ENCODE measurements at regions not wholly inside any gene's neighbourhood (a gene's known extent, or its start where the extent isn't known, plus 50 kb on each side); places are given as distances from the start of the nearest gene placed in this dataset.

- Histone ChIP-seq H3K4me1 (ENCODE audit: control insufficient read depth in 2 of 2, insufficient read depth in 2 of 2, low read length in 2 of 2) (no peaks in the 10 kb centered on the region), H3K4me3 (ENCODE audit: low read length in 2 of 2) (no peak overlapping the region), H3K36me3 (ENCODE audit: control insufficient read depth in 2 of 2, insufficient read depth in 2 of 2, low read length in 2 of 2) (no peaks in the 10 kb centered on the region), H3K9ac (ENCODE audit: low read depth in 1 of 2, low read length in 2 of 2) (no peak overlapping the region), H3K9me3 (ENCODE audit: control insufficient read depth in 2 of 2, low read length in 2 of 2) (no peaks in the 10 kb centered on the region), H3K27me3 (ENCODE audit: control insufficient read depth in 2 of 2, insufficient read depth in 2 of 2, low read length in 2 of 2) (no peaks in the 10 kb centered on the region), H3K27ac (ENCODE audit: low read depth in 2 of 2, low read length in 2 of 2) (no peak overlapping the region)
These were observed 328.1 kb downstream of the TBC1D4 start for GRCh38 chr13:75153834-75154233.

- Histone ChIP-seq H3K9ac (ENCODE audit: low read depth in 1 of 2, low read length in 2 of 2) (no peak overlapping the region), H3K36me3 (ENCODE audit: control insufficient read depth in 2 of 2, insufficient read depth in 2 of 2, low read length in 2 of 2) (no peaks in the 10 kb centered on the region), H3K4me3 (ENCODE audit: low read length in 2 of 2) (no peak overlapping the region), H3K27me3 (ENCODE audit: control insufficient read depth in 2 of 2, insufficient read depth in 2 of 2, low read length in 2 of 2) (no peaks in the 10 kb centered on the region), H3K4me1 (ENCODE audit: control insufficient read depth in 2 of 2, insufficient read depth in 2 of 2, low read length in 2 of 2) (no peaks in the 10 kb centered on the region), H3K27ac (ENCODE audit: low read depth in 2 of 2, low read length in 2 of 2) (no peak overlapping the region), H3K9me3 (ENCODE audit: control insufficient read depth in 2 of 2, low read length in 2 of 2) (no peaks in the 10 kb centered on the region)
These were observed 328.6 kb downstream of the TBC1D4 start for GRCh38 chr13:75153386-75153785.

- H3K4me1 ChIP-seq (ENCODE audit: control insufficient read depth in 2 of 2, insufficient read depth in 2 of 2, low read length in 2 of 2), result no peaks in the 10 kb centered on the region
- no peak overlapping the region for H3K9ac ChIP-seq (ENCODE audit: low read depth in 1 of 2, low read length in 2 of 2)
- no peak overlapping the region for H3K4me3 ChIP-seq (ENCODE audit: low read length in 2 of 2)
- H3K27ac ChIP-seq (ENCODE audit: low read depth in 2 of 2, low read length in 2 of 2), result no peak overlapping the region
- no peaks in the 10 kb centered on the region for H3K9me3 ChIP-seq (ENCODE audit: control insufficient read depth in 2 of 2, low read length in 2 of 2)
- H3K36me3 ChIP-seq (ENCODE audit: control insufficient read depth in 2 of 2, insufficient read depth in 2 of 2, low read length in 2 of 2), result no peaks in the 10 kb centered on the region
- H3K27me3 ChIP-seq (ENCODE audit: control insufficient read depth in 2 of 2, insufficient read depth in 2 of 2, low read length in 2 of 2), result no peaks in the 10 kb centered on the region
These were observed 330.8 kb downstream of the TBC1D4 start for GRCh38 chr13:75151081-75151643.

GRCh38 chr13:75149776-75150175 lies 332.2 kb downstream of the TBC1D4 start:
- Histone ChIP-seq H3K9ac (ENCODE audit: low read depth in 1 of 2, low read length in 2 of 2) (no peak overlapping the region), H3K4me1 (ENCODE audit: control insufficient read depth in 2 of 2, insufficient read depth in 2 of 2, low read length in 2 of 2) (no peaks in the 10 kb centered on the region), H3K36me3 (ENCODE audit: control insufficient read depth in 2 of 2, insufficient read depth in 2 of 2, low read length in 2 of 2) (no peaks in the 10 kb centered on the region), H3K9me3 (ENCODE audit: control insufficient read depth in 2 of 2, low read length in 2 of 2) (no peaks in the 10 kb centered on the region), H3K4me3 (ENCODE audit: low read length in 2 of 2) (no peak overlapping the region), H3K27me3 (ENCODE audit: control insufficient read depth in 2 of 2, insufficient read depth in 2 of 2, low read length in 2 of 2) (no peaks in the 10 kb centered on the region), H3K27ac (ENCODE audit: low read depth in 2 of 2, low read length in 2 of 2) (no peak overlapping the region)

GRCh38 chr13:75147946-75148345 lies 334.0 kb downstream of the TBC1D4 start:
- H3K36me3 ChIP-seq (ENCODE audit: control insufficient read depth in 2 of 2, insufficient read depth in 2 of 2, low read length in 2 of 2), result no peaks in the 10 kb centered on the region
- H3K27ac ChIP-seq (ENCODE audit: low read depth in 2 of 2, low read length in 2 of 2), result no peak overlapping the region
- H3K4me1 ChIP-seq (ENCODE audit: control insufficient read depth in 2 of 2, insufficient read depth in 2 of 2, low read length in 2 of 2), result no peaks in the 10 kb centered on the region
- H3K27me3 ChIP-seq (ENCODE audit: control insufficient read depth in 2 of 2, insufficient read depth in 2 of 2, low read length in 2 of 2), result no peaks in the 10 kb centered on the region
- H3K9ac ChIP-seq (ENCODE audit: low read depth in 1 of 2, low read length in 2 of 2), result no peak overlapping the region
- H3K9me3 ChIP-seq (ENCODE audit: control insufficient read depth in 2 of 2, low read length in 2 of 2), result no peaks in the 10 kb centered on the region
- H3K4me3 ChIP-seq (ENCODE audit: low read length in 2 of 2), result no peak overlapping the region

- Histone ChIP-seq H3K9ac (ENCODE audit: low read depth in 1 of 2, low read length in 2 of 2) (no peak overlapping the region), H3K27me3 (ENCODE audit: control insufficient read depth in 2 of 2, insufficient read depth in 2 of 2, low read length in 2 of 2) (no peaks in the 10 kb centered on the region), H3K27ac (ENCODE audit: low read depth in 2 of 2, low read length in 2 of 2) (no peak overlapping the region), H3K4me3 (ENCODE audit: low read length in 2 of 2) (no peak overlapping the region), H3K36me3 (ENCODE audit: control insufficient read depth in 2 of 2, insufficient read depth in 2 of 2, low read length in 2 of 2) (no peaks in the 10 kb centered on the region), H3K4me1 (ENCODE audit: control insufficient read depth in 2 of 2, insufficient read depth in 2 of 2, low read length in 2 of 2) (no peaks in the 10 kb centered on the region), H3K9me3 (ENCODE audit: control insufficient read depth in 2 of 2, low read length in 2 of 2) (no peaks in the 10 kb centered on the region)
These were observed 335.5 kb downstream of the TBC1D4 start for GRCh38 chr13:75146436-75146835.

GRCh38 chr13:75145927-75146326 lies 336.0 kb downstream of the TBC1D4 start:
- Histone ChIP-seq H3K4me1 (ENCODE audit: control insufficient read depth in 2 of 2, insufficient read depth in 2 of 2, low read length in 2 of 2) (no peaks in the 10 kb centered on the region), H3K36me3 (ENCODE audit: control insufficient read depth in 2 of 2, insufficient read depth in 2 of 2, low read length in 2 of 2) (no peaks in the 10 kb centered on the region)

GRCh38 chr13:75139291-75139690 lies 342.7 kb downstream of the TBC1D4 start:
- Histone ChIP-seq H3K9ac (ENCODE audit: low read depth in 1 of 2, low read length in 2 of 2) (no peak overlapping the region), H3K9me3 (ENCODE audit: control insufficient read depth in 2 of 2, low read length in 2 of 2) (no peaks in the 10 kb centered on the region), H3K4me3 (ENCODE audit: low read length in 2 of 2) (no peak overlapping the region), H3K36me3 (ENCODE audit: control insufficient read depth in 2 of 2, insufficient read depth in 2 of 2, low read length in 2 of 2) (no peaks in the 10 kb centered on the region), H3K27me3 (ENCODE audit: control insufficient read depth in 2 of 2, insufficient read depth in 2 of 2, low read length in 2 of 2) (no peaks in the 10 kb centered on the region), H3K4me1 (ENCODE audit: control insufficient read depth in 2 of 2, insufficient read depth in 2 of 2, low read length in 2 of 2) (no peaks in the 10 kb centered on the region), H3K27ac (ENCODE audit: low read depth in 2 of 2, low read length in 2 of 2) (no peak overlapping the region)

More at GRCh38 chr13:75145927-75146326, 336.0 kb downstream of the TBC1D4 start:
- Histone ChIP-seq H3K27ac (ENCODE audit: low read depth in 2 of 2, low read length in 2 of 2) (no peak overlapping the region), H3K27me3 (ENCODE audit: control insufficient read depth in 2 of 2, insufficient read depth in 2 of 2, low read length in 2 of 2) (no peaks in the 10 kb centered on the region), H3K4me3 (ENCODE audit: low read length in 2 of 2) (no peak overlapping the region), H3K9me3 (ENCODE audit: control insufficient read depth in 2 of 2, low read length in 2 of 2) (no peaks in the 10 kb centered on the region), H3K9ac (ENCODE audit: low read depth in 1 of 2, low read length in 2 of 2) (no peak overlapping the region)

GRCh38 chr13:75137911-75138571 lies 343.9 kb downstream of the TBC1D4 start:
- Histone ChIP-seq H3K4me1 (ENCODE audit: control insufficient read depth in 2 of 2, insufficient read depth in 2 of 2, low read length in 2 of 2) (no peaks in the 10 kb centered on the region), H3K4me3 (ENCODE audit: low read length in 2 of 2) (no peak overlapping the region), H3K36me3 (ENCODE audit: control insufficient read depth in 2 of 2, insufficient read depth in 2 of 2, low read length in 2 of 2) (no peaks in the 10 kb centered on the region), H3K27me3 (ENCODE audit: control insufficient read depth in 2 of 2, insufficient read depth in 2 of 2, low read length in 2 of 2) (no peaks in the 10 kb centered on the region), H3K27ac (ENCODE audit: low read depth in 2 of 2, low read length in 2 of 2) (no peak overlapping the region), H3K9ac (ENCODE audit: low read depth in 1 of 2, low read length in 2 of 2) (no peak overlapping the region), H3K9me3 (ENCODE audit: control insufficient read depth in 2 of 2, low read length in 2 of 2) (no peaks in the 10 kb centered on the region)

- H3K9me3 ChIP-seq (ENCODE audit: control insufficient read depth in 2 of 2, low read length in 2 of 2), result no peaks in the 10 kb centered on the region
- no peaks in the 10 kb centered on the region for H3K27me3 ChIP-seq (ENCODE audit: control insufficient read depth in 2 of 2, insufficient read depth in 2 of 2, low read length in 2 of 2)
- H3K4me3 ChIP-seq (ENCODE audit: low read length in 2 of 2), result no peak overlapping the region
- H3K27ac ChIP-seq (ENCODE audit: low read depth in 2 of 2, low read length in 2 of 2), result no peak overlapping the region
- no peak overlapping the region for H3K9ac ChIP-seq (ENCODE audit: low read depth in 1 of 2, low read length in 2 of 2)
- H3K4me1 ChIP-seq (ENCODE audit: control insufficient read depth in 2 of 2, insufficient read depth in 2 of 2, low read length in 2 of 2), result no peaks in the 10 kb centered on the region
- no peaks in the 10 kb centered on the region for H3K36me3 ChIP-seq (ENCODE audit: control insufficient read depth in 2 of 2, insufficient read depth in 2 of 2, low read length in 2 of 2)
These were observed 345.8 kb downstream of the TBC1D4 start for GRCh38 chr13:75136151-75136550.

Measured in mucosa of rectum (tissue), 2 donors.